ENCODE measurements at regions not wholly inside any gene's neighbourhood (a gene's known extent, or its start where the extent isn't known, plus 50 kb on each side); places are given as distances from the start of the nearest gene placed in this dataset.

DNA sequence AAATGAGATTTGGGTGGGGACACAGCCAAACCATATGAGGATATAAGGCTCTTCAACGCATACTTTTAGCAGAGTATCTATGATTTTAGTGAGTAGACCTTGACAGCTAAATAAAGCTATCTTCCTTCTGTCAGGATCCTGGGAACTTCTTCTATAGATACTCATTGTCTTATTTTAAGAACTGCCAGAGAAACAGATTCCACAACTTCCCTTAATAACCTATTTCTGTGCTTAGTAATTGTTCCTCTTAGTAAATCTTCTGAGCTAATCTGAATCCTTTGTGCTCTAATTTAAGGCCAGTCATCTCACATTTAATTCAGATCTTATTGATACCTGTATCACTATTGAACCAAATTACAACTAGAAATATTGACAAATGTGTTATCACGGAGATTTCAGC lies 64.0 kb upstream of the CEP85L start:
- intact Hi-C loops (cut with DNase I; ENCODE audit: low total_unique reads) = no loop called here
- Histone ChIP-seq H3K36me3 (no peaks in the 10 kb centered on the region), H3K4me3 (no peak overlapping the region), H3K27ac (no peak overlapping the region), H3K9me3 (no peaks in the 10 kb centered on the region), H3K4me1 (peaks cover 4 to 46% (median 22%) of the 10 kb centered on the region in 6 donors), H3K27me3 (replicated peaks in 1 of 7) (no peaks in the 10 kb centered on the region)
- no peak for DNase-seq
- TF ChIP-seq POLR2AphosphoS5 (IDR thresholded peaks at IDR 0.05) (no peak), POLR2A (IDR thresholded peaks at IDR 0.05) (no peak)
- TF ChIP-seq, protein P1, sequence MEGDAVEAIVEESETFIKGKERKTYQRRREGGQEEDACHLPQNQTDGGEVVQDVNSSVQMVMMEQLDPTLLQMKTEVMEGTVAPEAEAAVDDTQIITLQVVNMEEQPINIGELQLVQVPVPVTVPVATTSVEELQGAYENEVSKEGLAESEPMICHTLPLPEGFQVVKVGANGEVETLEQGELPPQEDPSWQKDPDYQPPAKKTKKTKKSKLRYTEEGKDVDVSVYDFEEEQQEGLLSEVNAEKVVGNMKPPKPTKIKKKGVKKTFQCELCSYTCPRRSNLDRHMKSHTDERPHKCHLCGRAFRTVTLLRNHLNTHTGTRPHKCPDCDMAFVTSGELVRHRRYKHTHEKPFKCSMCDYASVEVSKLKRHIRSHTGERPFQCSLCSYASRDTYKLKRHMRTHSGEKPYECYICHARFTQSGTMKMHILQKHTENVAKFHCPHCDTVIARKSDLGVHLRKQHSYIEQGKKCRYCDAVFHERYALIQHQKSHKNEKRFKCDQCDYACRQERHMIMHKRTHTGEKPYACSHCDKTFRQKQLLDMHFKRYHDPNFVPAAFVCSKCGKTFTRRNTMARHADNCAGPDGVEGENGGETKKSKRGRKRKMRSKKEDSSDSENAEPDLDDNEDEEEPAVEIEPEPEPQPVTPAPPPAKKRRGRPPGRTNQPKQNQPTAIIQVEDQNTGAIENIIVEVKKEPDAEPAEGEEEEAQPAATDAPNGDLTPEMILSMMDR (IDR thresholded peaks at IDR 0.05 in 8 of 11, conservative IDR thresholded peaks at IDR 0.05 in 3 of 11) = no peak
- WGBS, 5 donors = 87 to 97% (median 93%) methylated on average over 2 of the region's 2 CpGs

- WGBS, 5 donors = 91 to 98% (median 93%) methylated on average over 3 of the region's 3 CpGs
Measured at GRCh38 chr6:118714756-118715155, 63.4 kb upstream of the CEP85L start.

GRCh38 chr6:118712969-118713368 lies 61.6 kb upstream of the CEP85L start:
- Histone ChIP-seq H3K4me1 (peaks cover 7 to 43% (median 23%) of the 10 kb centered on the region in 6 donors), H3K27ac (no peak overlapping the region), H3K36me3 (no peaks in the 10 kb centered on the region), H3K9me3 (no peaks in the 10 kb centered on the region), H3K27me3 (replicated peaks in 1 of 7) (no peaks in the 10 kb centered on the region), H3K4me3 (no peak overlapping the region)
- 80 to 86% (median 85%) methylated on average over 3 of the region's 3 CpGs for WGBS, 5 donors
- intact Hi-C loops (cut with DNase I; ENCODE audit: low total_unique reads) = no loop called here
- no peak for DNase-seq
- TF ChIP-seq POLR2A (IDR thresholded peaks at IDR 0.05) (no peak), POLR2AphosphoS5 (IDR thresholded peaks at IDR 0.05) (no peak)
- TF ChIP-seq, protein P1 (IDR thresholded peaks at IDR 0.05 in 8 of 11, conservative IDR thresholded peaks at IDR 0.05 in 3 of 11) = no peak

More at GRCh38 chr6:118714756-118715155, 63.4 kb upstream of the CEP85L start:
- intact Hi-C loops (cut with DNase I; ENCODE audit: low total_unique reads) = no loop called here
- peaks cover 8 to 46% (median 22%) of the 10 kb centered on the region in 6 donors for H3K4me1 ChIP-seq
- no peaks in the 10 kb centered on the region for H3K36me3 ChIP-seq
- H3K27me3 ChIP-seq (replicated peaks in 1 of 7) = no peaks in the 10 kb centered on the region
- H3K9me3 ChIP-seq = no peaks in the 10 kb centered on the region
- TF ChIP-seq POLR2AphosphoS5 (IDR thresholded peaks at IDR 0.05) (no peak), POLR2A (IDR thresholded peaks at IDR 0.05) (no peak)
- TF ChIP-seq, protein P1 (IDR thresholded peaks at IDR 0.05 in 8 of 11, conservative IDR thresholded peaks at IDR 0.05 in 3 of 11) = no peak
- no peak overlapping the region for H3K27ac ChIP-seq
- no peak for DNase-seq
- H3K4me3 ChIP-seq = no peak overlapping the region

DNA sequence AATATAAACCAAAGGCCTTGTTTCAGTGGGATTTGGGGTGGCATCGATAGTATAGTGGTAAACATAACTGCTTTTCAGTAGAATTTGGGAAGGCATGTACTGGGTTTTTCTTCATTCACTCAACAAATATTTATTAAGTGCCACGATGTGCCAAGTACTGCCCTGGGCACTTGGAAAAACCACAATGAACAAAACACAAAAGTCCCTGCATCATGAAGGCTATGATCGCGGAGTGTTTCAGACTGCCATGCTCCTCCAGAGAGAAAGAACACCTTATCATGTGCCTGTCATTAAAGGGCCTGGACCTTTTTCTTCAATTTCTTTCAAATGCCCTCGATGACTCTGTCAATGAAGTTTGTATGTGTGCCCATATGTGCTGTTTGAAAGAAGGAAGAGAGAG lies 59.2 kb upstream of the CEP85L start:
- no peaks in the 10 kb centered on the region for H3K9me3 ChIP-seq
- no peak for DNase-seq
- intact Hi-C loops (cut with DNase I; ENCODE audit: low total_unique reads) = no loop called here
- H3K4me3 ChIP-seq = peak overlapping the region in 1 of 8 donors; percentile 79
- peaks cover 29 to 64% (median 47%) of the 10 kb centered on the region in 6 donors for H3K4me1 ChIP-seq
- WGBS, 5 donors = 85 to 92% (median 88%) methylated on average over 5 of the region's 5 CpGs
- peak overlapping the region; percentile 70 to 91 (median 87) for H3K27ac ChIP-seq
- no peaks in the 10 kb centered on the region for H3K36me3 ChIP-seq
- TF ChIP-seq POLR2AphosphoS5 (IDR thresholded peaks at IDR 0.05) (no peak), POLR2A (IDR thresholded peaks at IDR 0.05) (no peak)
- TF ChIP-seq, protein P1 (IDR thresholded peaks at IDR 0.05 in 8 of 11, conservative IDR thresholded peaks at IDR 0.05 in 3 of 11) = no peak
- H3K27me3 ChIP-seq (replicated peaks in 1 of 7) = no peaks in the 10 kb centered on the region
